Renal pelvis (tissue), 1 donor: ENCODE measurements at regions not wholly inside any gene's neighbourhood (a gene's known extent, or its start where the extent isn't known, plus 50 kb on each side); places are given as distances from the start of the nearest gene placed in this dataset.
A peak's percentile ranks its signal among the peaks of the same experiment; 100 is the strongest.
"Not testable (repeated sequence)": the region's sequence is repeated elsewhere in the genome, so short reads cannot be mapped to it uniquely, and the experiment has no call there.

Source experiments
- DNase-seq: peaks from one replicate; pipeline ENCODE4 v3.0.0-alpha.2; 2013

GRCh38 chr14:39568809-39569538 lies 136.7 kb upstream of the FBXO33 start:
- DNase-seq = no peak

GRCh38 chr14:39566795-39567194 lies 134.6 kb upstream of the FBXO33 start:
- DNase-seq = no peak

GRCh38 chr14:39563361-39563760 lies 131.1 kb upstream of the FBXO33 start:
- no peak for DNase-seq

GRCh38 chr14:39562175-39562574 lies 129.9 kb upstream of the FBXO33 start:
- no peak for DNase-seq

DNA sequence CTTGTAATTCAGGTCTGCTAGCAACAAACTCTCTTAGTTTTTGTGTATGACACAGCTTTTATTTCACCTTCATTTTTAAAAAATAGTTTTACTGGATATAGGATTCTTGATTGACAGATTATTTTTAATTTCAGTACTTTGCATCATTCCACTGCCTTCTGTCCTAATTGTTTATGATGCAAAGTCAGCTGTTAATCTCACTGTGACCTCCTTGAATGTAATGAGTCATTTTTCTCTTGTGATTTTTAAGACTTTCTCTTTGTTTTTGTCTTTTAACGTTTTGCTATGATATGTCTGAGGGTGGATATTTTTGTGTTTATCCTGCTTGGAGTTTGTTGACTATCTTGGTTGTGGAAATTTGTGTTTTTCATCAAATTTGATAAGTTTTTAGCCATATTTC lies 126.3 kb upstream of the FBXO33 start:
- no peak for DNase-seq

DNA sequence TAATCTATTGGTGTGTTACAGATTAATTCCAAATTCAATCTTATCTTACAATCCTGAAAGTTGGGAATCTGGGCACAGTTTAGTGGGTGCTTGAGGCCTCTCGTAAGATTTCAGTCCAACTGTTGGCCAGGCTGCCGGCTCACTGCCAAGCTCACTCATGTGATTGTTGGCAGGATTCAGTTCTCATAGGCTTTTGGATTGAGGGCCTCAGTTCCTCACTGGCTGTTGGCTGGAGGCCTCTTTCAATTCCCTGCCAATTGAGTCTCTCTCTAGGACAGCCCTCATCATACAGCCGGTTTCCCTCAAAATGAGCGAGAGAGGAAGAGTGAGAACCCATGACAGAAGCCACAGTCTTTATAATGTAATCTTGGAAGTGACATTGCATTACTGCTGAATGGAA lies 123.5 kb upstream of the FBXO33 start:
- no peak for DNase-seq

GRCh38 chr14:39554576-39554975 lies 122.3 kb upstream of the FBXO33 start:
- peak; percentile 59 for DNase-seq

DNA sequence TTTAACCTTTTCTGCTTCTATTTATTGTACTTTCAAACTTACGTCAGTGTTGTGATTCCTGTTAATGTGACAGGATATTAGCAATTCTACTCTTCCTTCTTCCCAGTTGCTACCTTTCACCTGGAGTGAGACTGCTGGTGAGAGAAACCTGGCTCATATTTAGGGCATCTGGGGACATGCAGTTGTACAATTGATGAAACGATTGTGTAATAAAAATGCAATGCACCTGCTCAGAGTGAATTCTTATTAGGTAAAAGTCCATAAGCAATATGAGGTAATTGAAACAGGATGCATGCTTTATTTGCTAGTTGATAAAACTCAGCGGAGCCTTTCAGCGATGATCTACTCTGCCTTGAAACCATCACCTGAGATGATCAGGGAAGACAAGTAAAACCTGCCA lies 116.1 kb upstream of the FBXO33 start:
- no peak for DNase-seq

- DNase-seq = no peak
These were observed 115.6 kb upstream of the FBXO33 start for GRCh38 chr14:39547845-39548244.

DNA sequence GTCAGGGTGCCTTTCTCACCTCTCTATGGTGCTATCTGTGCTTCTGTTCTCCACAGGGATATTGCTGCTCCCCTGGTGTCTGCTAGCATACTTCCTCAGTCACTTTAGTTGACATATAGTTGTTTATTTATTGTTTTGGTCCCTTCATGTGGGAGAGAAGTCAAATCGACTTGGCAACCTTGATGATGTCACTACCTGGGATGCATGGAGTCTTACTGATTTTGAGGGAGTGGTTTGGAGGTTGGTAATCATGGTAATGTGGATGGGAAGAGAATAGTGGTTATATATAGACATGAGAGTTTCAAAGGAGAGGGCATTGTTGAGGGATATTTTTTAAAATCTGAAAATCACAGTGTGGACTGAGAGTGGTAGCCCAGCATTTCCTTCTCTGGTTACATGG lies 73.6 kb upstream of the FBXO33 start:
- no peak for DNase-seq

GRCh38 chr14:39500253-39500652 lies 68.0 kb upstream of the FBXO33 start:
- DNase-seq = no peak

- DNase-seq = no peak
These were observed 67.3 kb upstream of the FBXO33 start for GRCh38 chr14:39499514-39499913.

- DNase-seq = not testable (repeated sequence)
These were observed 65.4 kb upstream of the FBXO33 start for GRCh38 chr14:39497677-39498076.

- no peak for DNase-seq
These were observed 60.0 kb upstream of the FBXO33 start for GRCh38 chr14:39492267-39492666.

DNA sequence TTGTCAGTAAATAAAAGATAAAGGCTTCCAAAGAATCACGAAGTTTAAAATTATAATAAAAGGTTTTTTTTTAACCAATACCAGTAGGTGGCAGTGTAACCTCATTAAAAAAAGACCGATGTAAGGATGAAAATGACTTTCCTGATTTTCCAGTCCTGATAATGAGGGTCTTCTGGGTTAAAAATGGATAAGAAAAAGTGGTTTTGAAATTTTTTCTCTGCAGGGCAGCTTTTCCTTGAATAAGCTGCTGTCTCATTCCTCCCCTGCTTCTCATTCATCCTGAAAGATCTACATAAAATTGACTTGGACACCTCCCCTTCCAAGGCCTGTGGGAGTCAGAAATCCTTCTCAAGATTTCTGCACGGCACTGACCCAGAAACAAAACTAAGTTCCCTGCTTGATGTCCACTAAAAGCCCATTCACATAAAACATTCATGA lies 58.9 kb upstream of the FBXO33 start:
- peak; percentile 65 for DNase-seq

- DNase-seq = peak; percentile 22
These were observed 56.4 kb upstream of the FBXO33 start for GRCh38 chr14:39488600-39488999.

DNA sequence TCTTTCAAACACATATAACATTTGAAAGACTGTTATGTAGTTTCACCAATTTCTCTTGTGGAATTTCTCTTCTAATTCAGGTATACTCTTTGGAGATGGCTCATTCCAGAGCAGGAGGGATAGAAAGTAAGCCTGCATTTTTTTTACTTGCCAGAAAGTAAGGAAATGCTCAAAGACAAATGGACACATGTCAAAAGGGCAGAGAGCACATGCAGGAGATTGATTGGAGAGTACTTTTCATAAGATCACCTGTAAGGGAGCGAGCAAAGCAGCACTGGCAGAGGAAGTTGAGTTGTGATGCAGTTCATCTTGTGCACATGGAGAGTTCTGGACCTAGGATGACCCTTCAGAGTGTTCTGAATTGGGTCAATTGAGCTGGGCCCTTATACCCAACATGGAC lies 51.4 kb upstream of the FBXO33 start:
- no peak for DNase-seq
